Keratinocyte (primary cell): ENCODE measurements at regions not wholly inside any gene's neighbourhood (a gene's known extent, or its start where the extent isn't known, plus 50 kb on each side); places are given as distances from the start of the nearest gene placed in this dataset.

ENCODE experiments used
- CTCF ChIP-seq, 3 experiments: IDR thresholded peaks in 1 of 3; conservative IDR thresholded peaks in 1 of 3; optimal IDR thresholded peaks in 1 of 3; 2 replicates in 2 of 3; 3 replicates in 1 of 3; pipeline versions ENCODE3 to v1.5.1; 2011; ENCODE audit warnings: low read length in 3 of 3, mild to moderate bottlenecking in 3 of 3, moderate library complexity in 2 of 3, control low read depth in 1 of 3, inconsistent platforms in 1 of 3; ENCODE audit not compliant: insufficient read depth in 2 of 3; ENCODE audit errors: extremely low read depth in 1 of 3
- EZH2 ChIP-seq: IDR thresholded peaks from one replicate; pipeline ENCODE4 v1.6.1; 2012; ENCODE audit warnings: inconsistent platforms, mild to moderate bottlenecking, low read length, moderate library complexity

GRCh38 chr2:151052850-151053660 is 208.6 kb downstream of the RBM43 start:
- TF ChIP-seq CTCF (optimal IDR thresholded peaks at IDR 0.05 in 1 of 3, IDR thresholded peaks at IDR 0.05 in 1 of 3, conservative IDR thresholded peaks at IDR 0.05 in 1 of 3; ENCODE audit: extremely low read depth in 1 of 3, insufficient read depth in 2 of 3, low read length in 3 of 3) (no peak), EZH2 (no peak)
